Mesenchymal stem cell (in vitro differentiated cells and primary cell): ENCODE measurements at regions not wholly inside any gene's neighbourhood (a gene's known extent, or its start where the extent isn't known, plus 50 kb on each side); places are given as distances from the start of the nearest gene placed in this dataset.
"Not testable (repeated sequence)": the region's sequence is repeated elsewhere in the genome, so short reads cannot be mapped to it uniquely, and the experiment has no call there.

Experiments used
- DNase-seq: peaks from one replicate; pipeline ENCODE4 v3.0.0-alpha.2; 2013
- H2AFZ ChIP-seq: one replicate; pipeline ENCODE4 v1.6.1; 2013; ENCODE audit warnings: low read depth, mild to moderate bottlenecking, control low read depth, inconsistent platforms, low read length, moderate library complexity
- H2AK5ac ChIP-seq: 2 replicates; pipeline ENCODE4 v1.6.1; 2013; ENCODE audit warnings: low read length, moderate library complexity, mild to moderate bottlenecking, inconsistent platforms; ENCODE audit not compliant: severe bottlenecking
- H2BK120ac ChIP-seq: one replicate; pipeline ENCODE4 v1.6.1; 2013; ENCODE audit warnings: low read depth, mild to moderate bottlenecking, inconsistent platforms, low read length, moderate library complexity
- H2BK12ac ChIP-seq, 2 experiments: one replicate each; pipeline ENCODE4 v1.6.1; 2013; ENCODE audit warnings: inconsistent platforms in 2 of 2, low read length in 2 of 2, mild to moderate bottlenecking in 2 of 2, moderate library complexity in 2 of 2, control low read depth in 1 of 2
- H2BK15ac ChIP-seq: one replicate; pipeline ENCODE4 v1.6.1; 2013; ENCODE audit warnings: mild to moderate bottlenecking, low read depth, inconsistent platforms; ENCODE audit not compliant: poor library complexity, severe bottlenecking
- H2BK5ac ChIP-seq: 2 replicates; pipeline ENCODE4 v1.6.1; 2013; ENCODE audit warnings: low read depth, mild to moderate bottlenecking, low read length, control low read depth, inconsistent platforms; ENCODE audit not compliant: poor library complexity, severe bottlenecking
- H3K14ac ChIP-seq, 2 experiments: one replicate each; pipeline ENCODE4 v1.6.1; 2013; ENCODE audit warnings: inconsistent platforms in 2 of 2, low read length in 2 of 2, control low read depth in 1 of 2, mild to moderate bottlenecking in 1 of 2, moderate library complexity in 1 of 2
- H3K18ac ChIP-seq, 2 experiments: one replicate each; pipeline ENCODE4 v1.6.1; 2013; ENCODE audit warnings: inconsistent platforms in 2 of 2, low read length in 2 of 2, control low read depth in 1 of 2, low read depth in 1 of 2, mild to moderate bottlenecking in 1 of 2
- H3K23ac ChIP-seq, 2 experiments: one replicate each; pipeline ENCODE4 v1.6.1; 2013; ENCODE audit warnings: inconsistent platforms in 2 of 2, low read length in 2 of 2, mild to moderate bottlenecking in 2 of 2, moderate library complexity in 2 of 2, control low read depth in 1 of 2
- H3K27ac ChIP-seq: 2 replicates; pipeline ENCODE4 v1.5.1; 2013; ENCODE audit warnings: mild to moderate bottlenecking, moderate library complexity, low read length, control low read depth, inconsistent platforms; ENCODE audit not compliant: poor library complexity, severe bottlenecking
- H3K27me3 ChIP-seq, 2 experiments: 2 replicates each; pipeline versions ENCODE4 v1.6.1 to v1.7.0; 2013; ENCODE audit warnings: low read length in 2 of 2, mild to moderate bottlenecking in 2 of 2, moderate library complexity in 2 of 2, control low read depth in 1 of 2, inconsistent platforms in 1 of 2; ENCODE audit not compliant: control insufficient read depth in 1 of 2, insufficient read depth in 1 of 2
- H3K36me3 ChIP-seq, 2 experiments: 2 replicates each; pipeline versions ENCODE4 v1.6.1 to v1.7.0; 2013; ENCODE audit warnings: low read length in 2 of 2, control low read depth in 1 of 2, inconsistent platforms in 1 of 2, low read depth in 1 of 2, mild to moderate bottlenecking in 1 of 2; ENCODE audit not compliant: insufficient read depth in 2 of 2, control insufficient read depth in 1 of 2
- H3K4ac ChIP-seq, 2 experiments: one replicate each; pipeline ENCODE4 v1.6.1; 2013; ENCODE audit warnings: inconsistent platforms in 2 of 2, low read length in 2 of 2, mild to moderate bottlenecking in 2 of 2, moderate library complexity in 2 of 2, control low read depth in 1 of 2, low read depth in 1 of 2
- H3K4me1 ChIP-seq: 2 replicates; pipeline ENCODE4 v1.6.1; 2013; ENCODE audit warnings: low read depth, low read length, control low read depth; ENCODE audit not compliant: control insufficient read depth, insufficient read depth
- H3K4me2 ChIP-seq: 2 replicates; pipeline ENCODE4 v1.6.1; 2013; ENCODE audit warnings: low read length, mild to moderate bottlenecking, inconsistent platforms; ENCODE audit not compliant: poor library complexity, severe bottlenecking
- H3K4me3 ChIP-seq, 2 experiments: 2 replicates each; pipeline versions ENCODE4 v1.5.1 to v1.7.0; 2013; ENCODE audit warnings: low read length in 2 of 2, mild to moderate bottlenecking in 2 of 2, control low read depth in 1 of 2, low read depth in 1 of 2; ENCODE audit not compliant: insufficient read depth in 1 of 2
- H3K79me1 ChIP-seq: replicated peaks from 2 replicates; pipeline ENCODE4 v1.6.1; 2013; ENCODE audit warnings: mild to moderate bottlenecking, control low read depth, low read length, inconsistent platforms; ENCODE audit not compliant: poor library complexity, severe bottlenecking
- H3K9ac ChIP-seq: 2 replicates; pipeline ENCODE4 v1.7.0; 2013; ENCODE audit warnings: mild to moderate bottlenecking, low read length, moderate library complexity
- H3K9me3 ChIP-seq: 2 replicates; pipeline ENCODE4 v1.7.0; 2013; ENCODE audit warnings: mild to moderate bottlenecking, low read length; ENCODE audit not compliant: control insufficient read depth
- H4K8ac ChIP-seq: one replicate; pipeline ENCODE4 v1.6.1; 2013; ENCODE audit warnings: inconsistent platforms, mild to moderate bottlenecking, low read length, moderate library complexity
- H4K91ac ChIP-seq: one replicate; pipeline ENCODE4 v1.6.1; 2013; ENCODE audit warnings: mild to moderate bottlenecking, low read length, inconsistent platforms
- WGBS: methylation state at CpG from one replicate; pipeline ENCODE4 v1.1.7; 2013; ENCODE audit warnings: mixed read lengths; 5-methylcytosine and 5-hydroxymethylcytosine counted together

GRCh38 chr9:22840641-22841040 lies 394.0 kb downstream of the DMRTA1 start:
- no peak overlapping the region for H2BK120ac ChIP-seq
- H3K4ac ChIP-seq: no peak overlapping the region
- H3K18ac ChIP-seq: no peak overlapping the region
- no peak overlapping the region for H3K4me2 ChIP-seq
- no peak overlapping the region for H3K14ac ChIP-seq
- H3K79me1 ChIP-seq: no peaks in the 10 kb centered on the region
- no peak overlapping the region for H4K8ac ChIP-seq
- H2BK15ac ChIP-seq: no peak overlapping the region
- H3K36me3 ChIP-seq: no peaks in the 10 kb centered on the region
- no peaks in the 10 kb centered on the region for H3K4me1 ChIP-seq
- no peak overlapping the region for H2AFZ ChIP-seq
- H3K4me3 ChIP-seq: no peak overlapping the region
- H3K23ac ChIP-seq: no peak overlapping the region
- no peak for DNase-seq
- H3K27me3 ChIP-seq: no peaks in the 10 kb centered on the region
- H2BK12ac ChIP-seq: no peak overlapping the region
- no peak overlapping the region for H3K9ac ChIP-seq
- H2BK5ac ChIP-seq: no peak overlapping the region
- H3K9me3 ChIP-seq: peaks cover 11% of the 10 kb centered on the region
- no peak overlapping the region for H2AK5ac ChIP-seq
- H4K91ac ChIP-seq: no peak overlapping the region
- no peak overlapping the region for H3K27ac ChIP-seq

- Histone ChIP-seq H3K9me3 (peaks cover 30% of the 10 kb centered on the region), H3K4me3 (peak overlapping the region in 1 of 2 experiments; percentile 14)
- H2AFZ ChIP-seq, H2BK12ac ChIP-seq, H3K4me1 ChIP-seq, H3K23ac ChIP-seq, H4K8ac ChIP-seq, DNase-seq, H2BK5ac ChIP-seq, H3K4ac ChIP-seq, H2BK120ac ChIP-seq, H4K91ac ChIP-seq, H3K79me1 ChIP-seq, H3K9ac ChIP-seq, H3K18ac ChIP-seq, H3K36me3 ChIP-seq, H3K4me2 ChIP-seq, H3K14ac ChIP-seq, H2AK5ac ChIP-seq, H3K27ac ChIP-seq, H3K27me3 ChIP-seq, H2BK15ac ChIP-seq: not testable (repeated sequence)
- WGBS: 81% methylated on average over 1 of the region's 1 CpG
Measured at GRCh38 chr9:22845243-22845642, 398.6 kb downstream of the DMRTA1 start.

- Histone ChIP-seq H3K4me2 (no peak overlapping the region), H2BK15ac (no peak overlapping the region), H2BK12ac (no peak overlapping the region), H2BK5ac (no peak overlapping the region), H3K23ac (no peak overlapping the region), H2AFZ (no peak overlapping the region), H4K91ac (no peak overlapping the region), H3K4ac (no peak overlapping the region), H3K27me3 (no peaks in the 10 kb centered on the region), H4K8ac (no peak overlapping the region), H3K4me1 (no peaks in the 10 kb centered on the region), H3K9me3 (peaks cover 19% of the 10 kb centered on the region), H3K18ac (no peak overlapping the region), H3K27ac (no peak overlapping the region), H3K79me1 (no peaks in the 10 kb centered on the region), H3K4me3 (no peak overlapping the region), H2AK5ac (no peak overlapping the region), H3K14ac (no peak overlapping the region), H2BK120ac (no peak overlapping the region), H3K36me3 (no peaks in the 10 kb centered on the region), H3K9ac (no peak overlapping the region)
- DNase-seq: no peak
Measured at GRCh38 chr9:22855980-22856379, 409.4 kb downstream of the DMRTA1 start.

GRCh38 chr9:22857316-22857715 lies 410.7 kb downstream of the DMRTA1 start:
- H2BK15ac ChIP-seq: no peak overlapping the region
- no peak overlapping the region for H3K18ac ChIP-seq
- H2BK12ac ChIP-seq: no peak overlapping the region
- H2BK120ac ChIP-seq: no peak overlapping the region
- no peak overlapping the region for H2AFZ ChIP-seq
- H3K4me2 ChIP-seq: no peak overlapping the region
- H3K36me3 ChIP-seq: no peaks in the 10 kb centered on the region
- H4K8ac ChIP-seq: no peak overlapping the region
- H2AK5ac ChIP-seq: no peak overlapping the region
- no peaks in the 10 kb centered on the region for H3K4me1 ChIP-seq
- no peak overlapping the region for H3K4me3 ChIP-seq
- no peaks in the 10 kb centered on the region for H3K27me3 ChIP-seq
- no peak overlapping the region for H3K9ac ChIP-seq
- H3K79me1 ChIP-seq: no peaks in the 10 kb centered on the region
- no peak overlapping the region for H3K27ac ChIP-seq
- no peak overlapping the region for H3K14ac ChIP-seq
- DNase-seq: no peak
- H3K9me3 ChIP-seq: peaks cover 17% of the 10 kb centered on the region
- no peak overlapping the region for H3K23ac ChIP-seq
- H3K4ac ChIP-seq: no peak overlapping the region
- no peak overlapping the region for H4K91ac ChIP-seq
- WGBS: 80% methylated on average over 1 of the region's 1 CpG
- H2BK5ac ChIP-seq: no peak overlapping the region
